WTC11 (cell line): ENCODE measurements at regions not wholly inside any gene's neighbourhood (a gene's known extent, or its start where the extent isn't known, plus 50 kb on each side); places are given as distances from the start of the nearest gene placed in this dataset.

Experiments used
- ATAC-seq: fragments of 200-7000 bp; cut with Tn5 transposase; 2 replicates; pipeline ENCODE4 v1.10.0; 2021; ENCODE audit warnings: mild to moderate bottlenecking, moderate library complexity
- CTCF ChIA-PET: fragments of 300-600 bp; sonication (Branson Sonifier 250); formaldehyde crosslinking; loops from one replicate; lab custom pipeline; 2021; ENCODE audit warnings: antibody characterized with exemption; lab: Charles Lee
- POLR2A ChIA-PET: fragments of 350-600 bp; sonication (Branson Sonifier 250); formaldehyde crosslinking; loops from one replicate; lab custom pipeline; 2021; ENCODE audit warnings: antibody characterized with exemption; lab: Charles Lee
- DNase-seq: peaks from one replicate; pipeline ENCODE4 v3.0.0; 2021; ENCODE audit warnings: low spot score
- H3K27ac Mint-ChIP-seq: 2 replicates; pipeline ENCODE4 v1.8.0; 2021; ENCODE audit warnings: mixed read lengths
- H3K27me3 Mint-ChIP-seq: 2 replicates; pipeline ENCODE4 v1.8.0; 2021; ENCODE audit warnings: low read depth, mild to moderate bottlenecking, moderate library complexity, mixed read lengths
- H3K36me3 Mint-ChIP-seq: 2 replicates; pipeline ENCODE4 v1.8.0; 2021; ENCODE audit warnings: mixed read lengths
- H3K4me1 Mint-ChIP-seq: 2 replicates; pipeline ENCODE4 v1.8.0; 2022; ENCODE audit warnings: mixed read lengths
- H3K4me3 Mint-ChIP-seq: 2 replicates; pipeline ENCODE4 v1.8.0; 2021; ENCODE audit warnings: mild to moderate bottlenecking, moderate library complexity, mixed read lengths
- H3K9me3 Mint-ChIP-seq: 2 replicates; pipeline ENCODE4 v1.8.0; 2021; ENCODE audit warnings: mixed read lengths
- ATF1 ChIP-seq: sonication (generic); formaldehyde crosslinking; IDR thresholded peaks from 2 replicates; pipeline ENCODE4 v1.8.1; 2023; ENCODE audit warnings: mild to moderate bottlenecking, moderate library complexity, missing genetic modification reagents
- CBFB ChIP-seq: sonication (generic); formaldehyde crosslinking; IDR thresholded peaks from 2 replicates; pipeline ENCODE4 v1.8.1; 2022; ENCODE audit warnings: mild to moderate bottlenecking, low read depth, missing genetic modification reagents
- E2F1 ChIP-seq: sonication (generic); formaldehyde crosslinking; IDR thresholded peaks from 2 replicates; pipeline ENCODE4 v1.8.0; 2022; ENCODE audit warnings: mild to moderate bottlenecking, missing genetic modification reagents
- GTF2I ChIP-seq: fragments of 250-450 bp; sonication (Bioruptor Pico); conservative IDR thresholded peaks from 2 replicates; pipeline ENCODE4 v1.4.0; 2021; ENCODE audit warnings: mild to moderate bottlenecking
- MLX ChIP-seq: sonication (generic); formaldehyde crosslinking; IDR thresholded peaks from 2 replicates; pipeline ENCODE4 v1.8.1; 2023; ENCODE audit warnings: mild to moderate bottlenecking, missing genetic modification reagents, moderate library complexity
- NFE2L1 ChIP-seq: sonication (generic); formaldehyde crosslinking; IDR thresholded peaks from 2 replicates; pipeline ENCODE4 v1.8.1; 2023; ENCODE audit warnings: missing genetic modification reagents
- NR1H2 ChIP-seq: sonication (generic); formaldehyde crosslinking; IDR thresholded peaks from 2 replicates; pipeline ENCODE4 v1.9.0; 2021; ENCODE audit warnings: mild to moderate bottlenecking, moderate library complexity, missing genetic modification reagents
- NR2C2 ChIP-seq: sonication (generic); formaldehyde crosslinking; IDR thresholded peaks from 2 replicates; pipeline ENCODE4 v1.8.0; 2022; ENCODE audit warnings: mild to moderate bottlenecking, missing genetic modification reagents
- SMAD3 ChIP-seq: sonication (generic); formaldehyde crosslinking; IDR thresholded peaks from 2 replicates; pipeline ENCODE4 v1.8.0; 2022; ENCODE audit warnings: missing genetic modification reagents, mild to moderate bottlenecking, borderline replicate concordance
- TEAD1 ChIP-seq: sonication (generic); formaldehyde crosslinking; IDR thresholded peaks from 2 replicates; pipeline ENCODE4 v1.8.0; 2022; ENCODE audit warnings: mild to moderate bottlenecking, missing genetic modification reagents
- ZBTB21 ChIP-seq: sonication (generic); formaldehyde crosslinking; IDR thresholded peaks from 2 replicates; pipeline ENCODE4 v1.8.1; 2023; ENCODE audit warnings: mild to moderate bottlenecking, missing genetic modification reagents, borderline replicate concordance
- ZNF121 ChIP-seq: sonication (generic); formaldehyde crosslinking; IDR thresholded peaks from 2 replicates; pipeline ENCODE4 v1.8.0; 2023; ENCODE audit warnings: missing genetic modification reagents
- TF ChIP-seq, protein P1 (sequence below): sonication (generic); formaldehyde crosslinking; IDR thresholded peaks from 2 replicates; pipeline ENCODE4 v1.8.1; 2022; ENCODE audit warnings: mild to moderate bottlenecking, missing genetic modification reagents, moderate library complexity, borderline replicate concordance
- TF ChIP-seq, protein P2 (sequence below): fragments of 250-450 bp; sonication (Bioruptor Pico); IDR thresholded peaks from 2 replicates; pipeline ENCODE4 v1.8.0; 2021; ENCODE audit warnings: mild to moderate bottlenecking
- TF ChIP-seq, protein P3 (sequence below): sonication (generic); formaldehyde crosslinking; IDR thresholded peaks from 2 replicates; pipeline ENCODE4 v1.8.1; 2023; ENCODE audit warnings: mild to moderate bottlenecking, missing genetic modification reagents, moderate library complexity
- TF ChIP-seq, protein P4 (sequence below): sonication (generic); formaldehyde crosslinking; IDR thresholded peaks from 2 replicates; pipeline ENCODE4 v1.8.1; 2022; ENCODE audit warnings: low read depth, mild to moderate bottlenecking, moderate library complexity, missing genetic modification reagents, borderline replicate concordance
- TF ChIP-seq, protein P5 (sequence below): sonication (generic); formaldehyde crosslinking; IDR thresholded peaks from 2 replicates; pipeline ENCODE4 v1.8.0; 2023; ENCODE audit warnings: mild to moderate bottlenecking, missing genetic modification reagents
- TF ChIP-seq, protein P6 (sequence below): sonication (generic); formaldehyde crosslinking; IDR thresholded peaks from 2 replicates; pipeline ENCODE4 v1.8.1; 2022; ENCODE audit warnings: missing genetic modification reagents, borderline replicate concordance

DNA sequence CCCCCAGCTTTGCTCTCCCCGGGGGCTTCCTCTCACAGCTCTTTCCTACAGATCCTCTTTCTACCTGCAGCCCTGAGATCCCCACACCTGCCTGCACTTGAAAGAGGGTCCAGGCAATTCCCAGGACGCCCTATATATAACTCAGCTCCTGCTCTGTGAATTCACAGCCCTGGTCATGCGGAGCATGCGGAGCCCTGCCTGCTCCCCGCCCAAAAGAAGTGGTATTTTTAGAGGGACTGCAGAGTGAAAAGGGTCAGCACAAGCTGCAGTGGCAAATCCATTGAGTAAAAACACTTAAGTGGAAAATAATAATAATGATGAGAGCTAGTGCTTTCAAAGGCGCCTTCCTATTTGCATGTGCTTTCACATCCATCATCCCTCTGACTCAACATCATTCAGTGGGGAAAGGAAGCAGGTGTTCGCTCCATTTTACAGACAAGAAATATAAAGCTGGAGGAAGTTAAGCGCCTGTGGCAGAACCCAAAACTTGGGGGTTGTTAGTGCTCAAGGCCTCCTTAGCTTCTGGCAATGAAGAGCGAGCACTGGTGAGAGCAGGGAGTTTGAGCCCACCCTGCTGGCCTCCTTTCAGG is 76.3 kb upstream of the LIPC start:
- ChIA-PET POLR2A (no interaction called here), CTCF (interaction anchor here (0.7 to 1.6 kb wide), 3 partner anchors 81 to 143 kb away, joined by 3 to 7 read pairs (median 4); no protein-coding TSS in a partner anchor)
- peaks cover 22% of the 10 kb centered on the region for H3K4me1 Mint-ChIP-seq
- no peak overlapping the region for H3K27ac Mint-ChIP-seq
- DNase-seq (no peak), ATAC-seq (no peak)
- H3K9me3 Mint-ChIP-seq = no peaks in the 10 kb centered on the region
- no peak for TF ChIP-seq MLX (CRISPR knock-in tag)
- no peak for TF ChIP-seq SMAD3 (CRISPR knock-in tag)
- TF ChIP-seq, protein P1, sequence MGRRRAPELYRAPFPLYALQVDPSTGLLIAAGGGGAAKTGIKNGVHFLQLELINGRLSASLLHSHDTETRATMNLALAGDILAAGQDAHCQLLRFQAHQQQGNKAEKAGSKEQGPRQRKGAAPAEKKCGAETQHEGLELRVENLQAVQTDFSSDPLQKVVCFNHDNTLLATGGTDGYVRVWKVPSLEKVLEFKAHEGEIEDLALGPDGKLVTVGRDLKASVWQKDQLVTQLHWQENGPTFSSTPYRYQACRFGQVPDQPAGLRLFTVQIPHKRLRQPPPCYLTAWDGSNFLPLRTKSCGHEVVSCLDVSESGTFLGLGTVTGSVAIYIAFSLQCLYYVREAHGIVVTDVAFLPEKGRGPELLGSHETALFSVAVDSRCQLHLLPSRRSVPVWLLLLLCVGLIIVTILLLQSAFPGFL (CRISPR knock-in tag) = no peak
- no peak for TF ChIP-seq NR2C2 (CRISPR knock-in tag)
- TF ChIP-seq, protein P2, sequence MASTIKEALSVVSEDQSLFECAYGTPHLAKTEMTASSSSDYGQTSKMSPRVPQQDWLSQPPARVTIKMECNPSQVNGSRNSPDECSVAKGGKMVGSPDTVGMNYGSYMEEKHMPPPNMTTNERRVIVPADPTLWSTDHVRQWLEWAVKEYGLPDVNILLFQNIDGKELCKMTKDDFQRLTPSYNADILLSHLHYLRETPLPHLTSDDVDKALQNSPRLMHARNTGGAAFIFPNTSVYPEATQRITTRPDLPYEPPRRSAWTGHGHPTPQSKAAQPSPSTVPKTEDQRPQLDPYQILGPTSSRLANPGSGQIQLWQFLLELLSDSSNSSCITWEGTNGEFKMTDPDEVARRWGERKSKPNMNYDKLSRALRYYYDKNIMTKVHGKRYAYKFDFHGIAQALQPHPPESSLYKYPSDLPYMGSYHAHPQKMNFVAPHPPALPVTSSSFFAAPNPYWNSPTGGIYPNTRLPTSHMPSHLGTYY (CRISPR knock-in tag) = no peak
- TF ChIP-seq, protein P3, sequence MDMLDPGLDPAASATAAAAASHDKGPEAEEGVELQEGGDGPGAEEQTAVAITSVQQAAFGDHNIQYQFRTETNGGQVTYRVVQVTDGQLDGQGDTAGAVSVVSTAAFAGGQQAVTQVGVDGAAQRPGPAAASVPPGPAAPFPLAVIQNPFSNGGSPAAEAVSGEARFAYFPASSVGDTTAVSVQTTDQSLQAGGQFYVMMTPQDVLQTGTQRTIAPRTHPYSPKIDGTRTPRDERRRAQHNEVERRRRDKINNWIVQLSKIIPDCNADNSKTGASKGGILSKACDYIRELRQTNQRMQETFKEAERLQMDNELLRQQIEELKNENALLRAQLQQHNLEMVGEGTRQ (CRISPR knock-in tag) = no peak
- TF ChIP-seq, protein P4, sequence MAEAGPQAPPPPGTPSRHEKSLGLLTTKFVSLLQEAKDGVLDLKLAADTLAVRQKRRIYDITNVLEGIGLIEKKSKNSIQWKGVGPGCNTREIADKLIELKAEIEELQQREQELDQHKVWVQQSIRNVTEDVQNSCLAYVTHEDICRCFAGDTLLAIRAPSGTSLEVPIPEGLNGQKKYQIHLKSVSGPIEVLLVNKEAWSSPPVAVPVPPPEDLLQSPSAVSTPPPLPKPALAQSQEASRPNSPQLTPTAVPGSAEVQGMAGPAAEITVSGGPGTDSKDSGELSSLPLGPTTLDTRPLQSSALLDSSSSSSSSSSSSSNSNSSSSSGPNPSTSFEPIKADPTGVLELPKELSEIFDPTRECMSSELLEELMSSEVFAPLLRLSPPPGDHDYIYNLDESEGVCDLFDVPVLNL = no peak
- no peak for TF ChIP-seq TEAD1 (CRISPR knock-in tag)
- no peak for TF ChIP-seq E2F1 (CRISPR knock-in tag)
- TF ChIP-seq NR1H2 (CRISPR knock-in tag) = no peak
- TF ChIP-seq, protein P5, sequence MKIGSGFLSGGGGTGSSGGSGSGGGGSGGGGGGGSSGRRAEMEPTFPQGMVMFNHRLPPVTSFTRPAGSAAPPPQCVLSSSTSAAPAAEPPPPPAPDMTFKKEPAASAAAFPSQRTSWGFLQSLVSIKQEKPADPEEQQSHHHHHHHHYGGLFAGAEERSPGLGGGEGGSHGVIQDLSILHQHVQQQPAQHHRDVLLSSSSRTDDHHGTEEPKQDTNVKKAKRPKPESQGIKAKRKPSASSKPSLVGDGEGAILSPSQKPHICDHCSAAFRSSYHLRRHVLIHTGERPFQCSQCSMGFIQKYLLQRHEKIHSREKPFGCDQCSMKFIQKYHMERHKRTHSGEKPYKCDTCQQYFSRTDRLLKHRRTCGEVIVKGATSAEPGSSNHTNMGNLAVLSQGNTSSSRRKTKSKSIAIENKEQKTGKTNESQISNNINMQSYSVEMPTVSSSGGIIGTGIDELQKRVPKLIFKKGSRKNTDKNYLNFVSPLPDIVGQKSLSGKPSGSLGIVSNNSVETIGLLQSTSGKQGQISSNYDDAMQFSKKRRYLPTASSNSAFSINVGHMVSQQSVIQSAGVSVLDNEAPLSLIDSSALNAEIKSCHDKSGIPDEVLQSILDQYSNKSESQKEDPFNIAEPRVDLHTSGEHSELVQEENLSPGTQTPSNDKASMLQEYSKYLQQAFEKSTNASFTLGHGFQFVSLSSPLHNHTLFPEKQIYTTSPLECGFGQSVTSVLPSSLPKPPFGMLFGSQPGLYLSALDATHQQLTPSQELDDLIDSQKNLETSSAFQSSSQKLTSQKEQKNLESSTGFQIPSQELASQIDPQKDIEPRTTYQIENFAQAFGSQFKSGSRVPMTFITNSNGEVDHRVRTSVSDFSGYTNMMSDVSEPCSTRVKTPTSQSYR (CRISPR knock-in tag) = no peak
- no peak for TF ChIP-seq ZNF121 (CRISPR knock-in tag)
- TF ChIP-seq CBFB = no peak
- TF ChIP-seq ATF1 (CRISPR knock-in tag) = no peak
- TF ChIP-seq ZBTB21 (CRISPR knock-in tag) = no peak
- TF ChIP-seq, protein P6, sequence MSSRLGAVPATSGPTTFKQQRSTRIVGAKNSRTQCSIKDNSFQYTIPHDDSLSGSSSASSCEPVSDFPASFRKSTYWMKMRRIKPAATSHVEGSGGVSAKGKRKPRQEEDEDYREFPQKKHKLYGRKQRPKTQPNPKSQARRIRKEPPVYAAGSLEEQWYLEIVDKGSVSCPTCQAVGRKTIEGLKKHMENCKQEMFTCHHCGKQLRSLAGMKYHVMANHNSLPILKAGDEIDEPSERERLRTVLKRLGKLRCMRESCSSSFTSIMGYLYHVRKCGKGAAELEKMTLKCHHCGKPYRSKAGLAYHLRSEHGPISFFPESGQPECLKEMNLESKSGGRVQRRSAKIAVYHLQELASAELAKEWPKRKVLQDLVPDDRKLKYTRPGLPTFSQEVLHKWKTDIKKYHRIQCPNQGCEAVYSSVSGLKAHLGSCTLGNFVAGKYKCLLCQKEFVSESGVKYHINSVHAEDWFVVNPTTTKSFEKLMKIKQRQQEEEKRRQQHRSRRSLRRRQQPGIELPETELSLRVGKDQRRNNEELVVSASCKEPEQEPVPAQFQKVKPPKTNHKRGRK (CRISPR knock-in tag) = no peak
- TF ChIP-seq GTF2I (CRISPR knock-in tag) = no peak
- no peak for TF ChIP-seq NFE2L1 (CRISPR knock-in tag)
- no peak overlapping the region for H3K4me3 Mint-ChIP-seq
- H3K27me3 Mint-ChIP-seq = peaks cover 3% of the 10 kb centered on the region; the same call in 1 of the 2 replicates
- no peaks in the 10 kb centered on the region for H3K36me3 Mint-ChIP-seq
